Stimulated activated CD8-positive, alpha-beta memory T cell treated with anti-CD3 and anti-CD28 coated beads, Interleukin-7, amount 100 ng/mL, for 1 hour (primary cell): ENCODE measurements at regions not wholly inside any gene's neighbourhood (a gene's known extent, or its start where the extent isn't known, plus 50 kb on each side); places are given as distances from the start of the nearest gene placed in this dataset.

ENCODE experiments used
- DNase-seq, 2 donors: peaks; one replicate each; pipeline ENCODE4 v3.0.0-alpha.2; 2020; ENCODE audit warnings: low read depth in 2 of 2

DNA sequence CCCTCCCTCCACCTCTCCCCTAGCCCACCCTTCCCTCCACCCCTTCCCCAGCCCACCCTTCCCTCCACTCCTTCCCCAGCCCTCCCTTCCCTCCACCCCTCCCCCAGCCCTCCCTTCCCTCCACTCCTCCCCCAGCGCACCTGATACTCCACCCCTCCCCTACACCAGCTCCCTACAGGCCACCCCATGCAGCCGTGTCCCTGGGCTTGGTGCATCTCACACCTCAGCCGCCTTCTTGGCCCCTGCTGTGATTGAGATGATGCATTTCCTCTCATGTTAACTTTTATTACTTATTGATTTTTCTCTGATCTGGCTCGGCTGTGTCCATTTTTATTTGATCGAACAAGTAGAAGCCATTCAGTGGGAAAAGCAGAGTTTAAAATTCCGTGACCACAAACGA lies 243.8 kb downstream of the MATN1 start:
- no peak for DNase-seq

DNA sequence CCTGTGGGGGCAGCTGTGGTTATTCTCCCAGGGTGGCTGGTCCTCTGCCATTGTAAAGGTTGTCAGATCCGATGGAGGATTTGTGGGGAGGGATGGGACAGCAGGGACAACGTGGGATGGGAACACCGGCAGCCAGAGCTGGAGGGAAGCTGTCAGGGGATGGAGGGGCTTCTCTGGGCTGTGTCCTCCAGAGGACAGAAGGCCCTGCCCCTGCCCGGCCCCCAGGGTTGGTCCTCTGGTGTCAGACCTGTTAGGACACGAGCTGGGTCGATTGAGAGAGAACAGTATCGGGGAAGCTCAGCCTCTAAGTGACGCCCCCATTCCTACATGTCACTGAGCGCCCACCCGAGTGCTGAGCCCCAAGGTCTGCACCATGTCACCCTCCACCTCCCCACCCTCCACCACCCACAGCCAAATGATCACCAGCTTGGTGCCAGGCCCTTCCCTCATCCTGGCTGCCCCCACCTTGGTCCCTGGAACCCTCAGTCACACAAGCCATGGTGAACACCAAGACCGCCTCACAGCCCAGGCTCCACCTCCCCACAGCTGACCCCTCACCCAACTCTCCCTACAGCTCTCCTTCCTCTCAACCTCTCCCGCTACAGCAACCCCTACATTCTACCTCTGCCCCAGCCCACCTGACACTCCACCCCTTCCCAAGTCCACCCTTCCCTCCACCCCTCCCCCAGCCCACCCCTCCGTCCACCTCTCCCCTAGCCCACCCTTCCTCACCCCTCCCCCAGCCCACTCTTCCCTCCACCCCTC lies 244.4 kb downstream of the MATN1 start:
- no peak for DNase-seq

DNA sequence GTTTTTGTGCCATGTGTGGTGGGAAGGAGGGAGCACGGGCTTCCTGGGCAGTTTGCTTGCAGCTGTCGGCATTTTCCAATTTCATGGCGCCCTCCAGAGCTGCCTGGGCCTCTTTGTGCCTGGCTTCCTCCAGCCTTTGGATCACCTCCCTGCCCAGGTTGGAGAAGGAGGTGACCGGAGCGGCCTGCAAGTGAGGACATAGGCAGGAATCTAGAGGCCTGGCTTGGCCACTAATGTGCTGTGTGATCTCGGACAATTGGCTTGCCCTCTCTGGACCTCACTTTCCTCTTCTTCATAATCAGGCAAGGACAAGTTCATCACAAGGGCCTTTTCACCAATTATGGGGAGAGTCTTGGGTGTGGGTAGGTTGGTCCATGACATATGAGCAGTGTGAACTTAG lies 245.1 kb downstream of the MATN1 start:
- DNase-seq, result no peak

DNA sequence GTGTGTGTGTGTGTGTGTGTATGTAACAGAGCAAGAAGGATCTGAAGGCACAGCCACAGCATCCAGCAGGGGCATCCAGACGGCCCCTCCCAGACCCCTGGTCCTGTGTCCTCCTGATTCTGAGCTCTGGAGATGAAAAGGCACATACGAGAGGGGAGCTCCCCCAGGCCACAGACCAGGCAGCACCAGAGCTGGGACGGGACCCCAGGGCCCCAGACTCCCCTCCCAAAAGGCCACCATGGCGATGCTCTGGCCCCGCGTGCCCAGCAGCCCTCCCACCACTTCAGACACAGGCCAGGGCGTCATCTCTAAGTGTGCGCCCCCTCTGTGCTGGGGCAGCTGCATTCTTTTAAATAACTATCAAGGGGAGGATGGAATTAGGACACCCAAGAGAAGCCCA lies 245.8 kb downstream of the MATN1 start:
- DNase-seq, result no peak

DNA sequence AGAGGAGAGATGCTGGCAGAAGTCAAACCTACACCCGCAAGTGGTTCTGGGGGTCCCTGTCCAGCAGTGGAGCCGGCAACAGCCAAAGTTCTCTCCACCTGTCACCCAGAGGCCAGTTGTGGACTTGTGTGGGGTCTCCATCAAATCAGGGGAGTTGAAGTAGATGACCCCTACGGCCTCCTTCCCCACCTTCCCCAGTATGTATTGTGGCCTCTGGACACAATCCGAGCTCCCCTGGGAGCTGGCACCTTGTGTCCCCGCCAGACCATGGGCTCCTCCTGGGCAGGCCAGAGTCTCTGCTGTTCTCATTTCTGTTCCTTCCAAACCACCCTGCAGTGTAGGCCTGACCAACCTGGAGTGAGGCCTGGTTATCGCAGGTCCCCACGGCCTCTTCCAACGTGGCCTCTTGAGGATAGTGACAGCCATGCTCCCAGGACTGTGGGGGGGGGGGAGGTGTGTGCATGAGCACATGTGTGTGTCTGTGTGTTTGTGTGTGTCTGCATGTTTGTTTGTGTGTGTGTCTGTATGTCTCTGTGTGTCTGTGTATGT lies 246.4 kb downstream of the MATN1 start:
- no peak for DNase-seq

DNA sequence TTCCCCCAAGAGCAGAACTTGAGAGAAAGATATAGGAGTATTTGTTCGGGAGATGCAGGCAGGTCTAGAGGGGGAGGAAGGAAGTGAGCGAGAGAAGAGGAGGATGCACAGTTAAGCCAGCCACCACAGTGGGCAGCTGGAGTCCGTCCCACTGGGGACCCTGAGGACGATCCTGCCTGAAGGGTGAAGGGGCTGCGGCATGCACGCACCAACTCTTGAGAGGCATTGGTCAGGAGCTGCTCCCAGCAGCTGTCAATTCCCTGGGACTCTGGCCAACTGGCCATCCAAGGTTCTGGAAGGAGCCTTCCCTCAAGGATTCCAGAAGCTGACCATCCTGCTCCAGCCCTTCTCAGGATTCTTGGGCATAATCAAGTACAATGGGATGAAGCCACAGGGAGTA lies 246.9 kb downstream of the MATN1 start:
- no peak for DNase-seq

DNA sequence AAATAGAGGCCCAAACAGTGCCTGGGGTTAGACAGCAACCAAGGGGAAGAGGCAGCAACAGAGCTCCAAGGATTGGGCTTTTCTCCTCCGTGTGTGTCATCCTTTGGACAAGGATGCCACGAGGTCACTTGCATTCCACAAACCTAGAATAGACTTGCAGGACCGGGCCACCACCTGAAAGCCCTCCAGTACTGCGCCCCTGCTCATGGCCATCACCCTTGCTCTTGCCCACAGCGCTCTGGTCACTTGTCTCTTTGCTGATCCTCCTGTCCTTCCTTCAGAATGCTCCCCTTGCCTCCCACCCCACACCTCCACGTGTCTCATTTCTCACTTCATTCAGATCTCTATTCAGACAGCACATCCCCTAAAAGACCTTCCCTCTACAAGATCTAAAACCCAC lies 247.4 kb downstream of the MATN1 start:
- DNase-seq, result no peak

DNA sequence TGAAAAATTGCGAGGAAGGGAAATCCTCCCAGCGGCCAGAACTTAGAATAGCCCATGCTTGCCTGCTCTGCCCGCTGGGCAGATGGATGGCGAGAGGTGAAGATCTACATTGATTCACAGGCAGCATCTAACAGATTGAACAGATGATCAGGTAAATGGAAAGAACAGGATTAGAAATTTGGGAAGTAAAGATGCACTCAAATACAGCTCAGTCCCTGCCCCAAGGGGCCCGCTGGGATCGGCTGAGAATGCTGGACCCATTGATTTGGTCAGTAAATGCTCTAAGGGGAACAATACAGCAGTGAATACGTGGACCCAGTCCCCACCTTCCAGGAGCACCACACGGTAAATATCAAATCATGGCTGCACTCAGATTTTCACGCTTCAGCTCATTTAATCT lies 248.2 kb downstream of the MATN1 start:
- no peak for DNase-seq

DNA sequence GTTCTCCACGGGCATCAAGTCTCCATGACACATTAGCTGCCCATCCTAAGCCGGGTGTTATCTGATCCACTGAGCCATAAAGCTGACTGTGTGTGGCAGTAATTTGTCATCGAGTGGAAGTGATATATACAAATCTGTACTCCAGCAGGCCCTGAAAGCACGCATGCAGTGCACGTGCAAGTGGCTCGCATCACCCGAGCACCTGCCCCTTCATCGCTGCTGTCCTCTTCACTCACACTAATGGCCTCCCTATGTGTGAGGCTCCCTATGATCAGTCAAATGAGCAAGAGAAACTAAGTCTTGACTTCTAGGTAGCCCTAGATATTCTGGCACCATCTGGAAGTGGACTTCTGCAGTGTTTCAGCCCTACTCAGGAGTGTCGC lies 248.6 kb downstream of the MATN1 start:
- DNase-seq, result no peak

DNA sequence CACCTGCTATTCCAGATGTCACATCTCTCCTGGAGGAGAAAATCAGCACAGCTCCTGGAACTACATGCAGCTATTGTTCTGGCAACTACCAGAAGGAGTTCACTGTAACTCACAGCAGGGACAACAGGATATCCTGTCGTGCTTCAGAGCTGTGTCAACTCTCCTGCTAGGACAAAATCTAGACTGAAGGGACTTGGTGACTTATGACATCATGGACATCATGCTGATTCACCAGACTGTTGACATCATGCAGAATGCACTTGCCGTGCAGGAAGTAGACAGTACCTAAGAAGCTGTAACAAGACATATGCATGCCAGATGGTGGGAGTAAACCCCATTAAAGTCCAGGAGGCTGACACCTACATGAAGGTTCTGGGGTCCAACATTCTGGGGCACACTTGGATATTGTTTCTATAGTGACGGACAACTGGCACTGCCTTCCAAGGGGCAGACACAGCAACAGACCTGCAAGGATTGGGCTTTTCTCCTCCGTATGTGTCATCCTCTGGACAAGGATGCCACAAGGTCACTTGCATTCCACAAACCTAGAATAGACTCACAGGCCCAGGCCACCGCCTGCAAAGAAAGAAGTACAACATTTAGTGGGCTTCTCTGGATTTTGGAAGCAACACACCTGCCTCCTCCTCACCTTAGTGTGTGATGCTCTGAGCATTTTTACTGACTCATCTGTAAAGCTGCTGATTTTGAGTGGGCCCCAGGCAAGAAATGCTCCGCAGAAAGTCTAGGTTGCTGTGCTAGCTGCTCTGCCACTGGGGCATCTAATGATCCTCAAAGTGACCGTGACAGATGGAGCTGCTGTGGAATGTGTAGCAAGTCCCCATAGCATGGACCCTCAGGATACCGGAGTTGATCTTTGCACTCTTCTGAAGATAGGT lies 249.2 kb downstream of the MATN1 start:
- DNase-seq, result no peak

DNA sequence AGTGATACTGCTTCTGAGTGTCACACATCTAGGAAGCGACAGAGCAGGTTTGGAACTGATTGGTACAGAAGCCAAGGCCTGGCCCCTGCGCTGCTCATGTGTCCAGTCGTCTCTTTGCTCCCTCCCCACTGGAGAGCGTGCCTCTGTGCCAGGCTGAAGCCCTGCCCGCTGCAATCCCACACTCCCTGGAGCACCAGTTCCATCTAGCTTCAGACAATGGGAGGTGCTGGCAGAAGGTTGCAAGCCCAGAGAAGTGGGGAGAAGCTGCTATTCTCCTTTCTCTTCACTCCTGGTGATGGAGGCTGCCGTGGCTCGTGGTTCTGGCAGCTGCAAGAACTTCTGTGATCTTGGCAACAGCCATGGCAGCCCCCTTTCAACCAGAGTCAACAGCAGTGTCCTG lies 250.9 kb downstream of the MATN1 start:
- DNase-seq, result no peak

DNA sequence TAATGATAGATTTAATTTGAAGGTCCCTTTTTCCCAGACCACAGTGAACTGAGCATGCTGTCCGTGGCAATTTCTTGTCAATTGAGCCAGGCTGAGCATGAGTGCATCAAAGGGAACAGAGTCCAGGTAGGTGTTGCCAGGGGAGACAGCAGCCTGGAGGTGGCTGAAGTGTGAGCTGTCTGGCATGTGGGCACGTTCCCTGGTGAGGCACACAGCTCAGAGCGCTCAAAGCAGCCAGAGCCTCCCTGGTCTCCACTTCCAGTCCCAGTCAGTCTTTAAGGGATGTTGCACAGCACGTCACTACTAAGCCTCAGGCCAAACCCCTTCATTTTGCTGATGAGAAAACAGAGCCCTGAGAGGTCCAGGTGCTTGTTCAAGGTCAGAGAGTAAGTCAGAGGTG lies 251.4 kb downstream of the MATN1 start:
- DNase-seq, result no peak

DNA sequence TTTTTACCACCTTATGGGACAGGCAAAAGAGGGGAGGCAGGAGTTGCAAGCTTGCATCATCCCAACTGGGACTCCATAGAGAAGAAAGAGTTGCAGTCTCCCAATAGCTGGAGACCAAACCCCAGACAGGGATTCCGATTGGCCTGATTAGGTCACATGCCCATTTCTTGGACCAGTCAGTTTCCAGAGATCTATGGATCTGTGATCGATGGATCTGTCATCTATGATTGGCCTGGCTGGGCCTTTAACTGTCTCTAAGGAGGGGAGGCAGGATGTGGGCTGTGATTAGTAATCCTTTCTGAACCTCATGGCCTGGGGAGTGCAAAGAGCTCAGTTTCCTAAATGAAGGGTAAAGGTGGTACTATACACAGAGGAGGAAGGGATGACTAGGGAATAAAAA lies 252.1 kb downstream of the MATN1 start:
- no peak for DNase-seq

DNA sequence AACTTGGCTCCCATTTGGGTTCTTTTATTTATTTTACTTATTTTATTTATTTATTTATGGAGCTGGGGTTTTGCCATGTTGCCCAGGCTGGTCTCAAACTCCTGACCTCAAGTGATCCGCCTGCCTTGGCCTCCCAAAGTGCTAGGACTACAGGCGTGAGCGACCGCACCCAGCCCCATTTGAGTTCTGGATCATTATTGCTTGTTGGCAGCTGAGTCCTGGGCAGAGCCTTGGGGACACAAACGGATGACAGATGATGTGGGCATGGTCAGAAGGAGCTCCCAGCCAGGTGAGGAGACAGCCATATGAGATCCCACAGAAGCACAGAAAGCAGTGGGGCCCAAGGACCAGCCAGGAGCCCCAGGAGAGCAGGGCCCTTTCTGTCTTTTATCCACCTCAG lies 254.0 kb downstream of the MATN1 start:
- DNase-seq, result no peak

DNA sequence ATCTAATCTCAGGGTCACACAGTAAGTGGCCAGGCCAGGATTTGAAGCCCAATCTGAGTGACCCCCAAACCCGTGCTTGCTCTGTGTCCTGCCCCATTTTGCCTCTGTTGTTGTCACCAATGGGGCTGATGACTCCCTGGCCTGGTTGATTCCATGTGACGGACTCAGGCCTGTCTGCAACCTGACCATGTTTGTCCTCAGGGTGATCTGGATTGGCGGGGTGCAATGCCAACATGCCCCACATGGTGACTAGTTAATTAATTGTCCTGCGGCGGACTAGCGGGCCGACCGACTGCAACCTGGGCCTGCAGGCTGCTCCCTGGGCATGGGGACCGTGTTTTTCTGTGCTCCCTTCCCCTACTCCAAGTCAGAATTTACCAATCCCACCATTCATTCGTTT lies 256.3 kb downstream of the MATN1 start:
- no peak for DNase-seq

DNA sequence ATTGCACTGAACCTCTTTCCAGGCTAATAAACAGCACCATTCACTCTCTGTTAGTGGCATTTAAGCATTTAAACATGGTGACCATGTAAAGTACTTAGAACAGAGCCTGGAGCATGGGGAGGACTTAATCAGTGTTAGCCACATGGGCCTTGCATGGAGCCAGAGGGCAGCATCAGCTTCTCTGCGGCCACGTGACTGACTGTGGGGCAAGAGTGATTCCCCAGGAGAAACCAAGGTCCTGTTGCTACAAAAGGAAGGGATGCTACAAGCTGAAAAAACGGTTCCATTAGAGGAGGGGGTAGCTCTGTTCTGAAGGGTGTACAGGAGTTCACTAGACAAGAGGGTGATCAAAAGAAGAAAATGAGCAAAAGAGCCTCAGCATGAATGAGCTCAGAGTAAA lies 256.8 kb downstream of the MATN1 start:
- DNase-seq, result no peak

DNA sequence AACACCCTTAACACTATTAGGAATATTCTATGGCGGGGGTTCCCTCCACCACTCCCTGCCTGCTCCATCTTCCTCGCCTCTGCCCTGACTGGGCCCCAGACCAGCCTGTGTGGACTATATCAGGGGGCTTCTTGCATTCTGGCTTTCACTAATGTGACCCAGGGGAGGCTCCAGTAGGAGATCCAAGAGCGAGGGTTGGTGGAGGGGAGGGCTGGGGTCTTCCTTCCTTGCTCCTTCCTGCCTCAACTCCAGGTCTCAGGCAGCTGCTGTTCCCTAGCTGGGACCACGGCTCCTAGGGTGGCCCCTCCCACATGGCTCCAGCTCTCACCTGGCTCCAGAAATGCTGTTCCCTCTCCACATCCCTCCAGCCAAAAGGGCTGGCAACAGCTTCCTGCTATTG lies 257.4 kb downstream of the MATN1 start:
- no peak for DNase-seq

DNA sequence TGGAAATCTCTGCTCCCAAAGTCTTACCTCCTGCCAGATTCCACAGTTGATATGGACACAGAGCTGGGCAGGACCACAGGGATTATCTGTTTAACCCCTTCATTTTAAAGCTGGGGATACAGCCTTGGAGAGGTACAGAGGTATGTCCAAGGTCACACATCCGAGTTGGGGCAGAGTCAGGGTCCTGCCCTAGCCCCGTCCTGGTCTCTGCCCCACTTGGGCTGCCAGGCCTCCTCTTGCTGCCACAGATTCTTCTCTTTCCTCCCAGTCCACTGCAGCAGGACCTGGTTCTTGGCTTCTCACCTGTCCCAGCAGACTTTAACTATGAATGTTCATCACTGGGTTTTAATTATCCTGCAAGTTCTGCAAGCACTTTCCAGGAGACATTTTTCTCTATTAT lies 258.3 kb downstream of the MATN1 start:
- no peak for DNase-seq

DNA sequence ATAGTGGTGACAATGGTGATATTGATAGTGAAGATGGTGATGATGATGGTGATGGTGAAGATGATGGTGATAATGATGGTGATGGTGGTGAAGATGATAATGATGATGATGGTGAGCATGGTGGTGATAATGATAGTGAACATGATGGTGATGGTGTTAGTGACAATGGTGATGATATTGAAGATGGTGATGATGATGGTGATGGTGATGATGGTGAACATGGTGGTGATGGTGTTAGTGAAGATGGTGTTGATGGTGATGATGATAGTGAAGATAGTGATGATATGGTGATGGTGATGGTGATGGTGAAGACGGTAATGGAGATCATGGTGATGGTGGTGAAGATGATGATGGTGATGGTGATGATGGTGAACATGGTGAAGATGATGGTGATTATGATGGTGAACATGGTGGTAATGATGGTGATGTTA lies 259.2 kb downstream of the MATN1 start:
- no peak for DNase-seq

DNA sequence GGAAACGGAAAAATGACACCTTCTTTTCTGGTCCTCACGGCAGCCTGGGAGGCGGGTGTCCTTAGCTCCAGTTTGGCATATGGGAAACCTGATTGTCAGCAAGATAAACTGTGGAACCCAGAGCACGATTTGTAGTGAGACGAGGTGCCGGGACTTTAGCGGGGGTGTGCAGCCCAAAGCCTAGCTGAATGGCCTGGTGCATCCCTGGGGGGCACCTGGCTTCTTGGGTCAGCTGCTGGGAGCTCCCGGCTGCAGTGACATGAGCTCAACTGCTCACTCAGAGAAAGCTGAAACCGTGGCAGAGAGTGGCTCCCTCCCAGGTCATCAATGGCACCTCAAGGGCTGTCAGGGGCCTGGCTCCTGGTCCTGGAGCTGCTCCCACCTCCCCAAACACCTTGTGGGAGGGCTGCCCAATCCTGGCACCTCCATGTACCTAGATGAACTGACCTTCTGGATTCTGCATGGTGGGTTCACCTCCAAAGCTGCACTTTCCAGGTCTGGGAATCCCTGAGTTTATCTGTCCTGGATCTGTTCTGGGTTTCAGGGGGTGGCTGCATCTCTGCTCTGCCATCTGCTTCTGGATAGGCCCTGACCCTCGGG lies 260.5 kb downstream of the MATN1 start:
- no peak for DNase-seq

DNA sequence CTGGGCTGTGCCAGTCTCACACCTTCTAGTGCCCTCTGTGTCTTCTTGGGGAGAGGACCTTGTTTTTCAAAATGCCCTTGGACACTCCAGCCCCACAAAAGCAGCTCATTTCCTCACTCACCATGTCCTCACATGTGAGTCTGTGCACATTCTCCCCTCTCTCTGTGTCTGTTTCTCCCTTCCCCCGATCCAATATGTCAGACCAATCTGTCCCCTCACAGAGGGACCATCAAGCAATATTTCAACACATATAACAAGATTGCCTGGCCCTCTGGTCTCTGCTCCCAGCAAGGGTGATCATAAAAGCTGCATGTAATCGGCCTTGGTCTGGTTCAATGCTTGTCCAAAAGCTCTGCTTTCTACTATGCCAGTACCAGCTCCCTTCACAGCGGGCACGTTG lies 261.2 kb downstream of the MATN1 start:
- DNase-seq, result no peak

DNA sequence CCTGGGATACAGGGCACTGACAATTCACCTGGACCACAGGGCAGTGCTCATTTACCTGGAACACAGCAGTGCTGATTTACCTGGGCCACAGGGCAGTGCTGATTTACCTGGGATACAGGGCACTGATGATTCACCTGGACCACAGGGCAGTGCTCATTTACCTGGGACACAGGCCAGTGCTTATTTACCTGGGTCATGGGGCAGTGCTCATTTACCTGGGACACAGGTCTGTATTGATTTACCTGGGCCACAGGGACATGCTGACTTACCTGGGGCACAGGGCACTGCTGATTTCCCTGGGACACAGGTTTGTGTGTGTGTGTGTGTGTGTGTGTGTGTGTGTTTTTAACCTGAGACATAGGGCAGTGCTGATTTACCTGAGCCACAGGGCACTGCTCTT lies 261.7 kb downstream of the MATN1 start:
- DNase-seq, result no peak

DNA sequence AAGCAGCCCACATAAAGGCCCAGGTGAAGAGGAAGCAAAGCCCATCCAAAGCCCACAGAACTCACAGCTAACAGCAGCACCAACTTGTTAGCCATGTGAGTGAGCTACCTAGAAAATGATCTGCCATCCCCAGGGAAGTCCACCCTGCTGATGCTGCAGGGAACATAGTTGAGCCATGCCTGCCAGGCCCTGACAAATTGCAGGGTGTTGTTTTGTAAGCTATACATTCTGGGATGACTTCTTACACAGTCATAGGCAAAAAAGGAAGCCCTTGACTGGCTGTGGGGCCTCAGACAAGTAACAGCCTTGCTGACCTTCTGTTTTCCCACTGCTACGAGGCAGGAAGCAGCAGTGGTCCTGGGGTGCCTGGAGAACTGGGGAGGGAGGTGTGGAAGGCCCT lies 262.7 kb downstream of the MATN1 start:
- DNase-seq, result no peak
